GM12891 (cell line): ENCODE measurements at regions not wholly inside any gene's neighbourhood (a gene's known extent, or its start where the extent isn't known, plus 50 kb on each side); places are given as distances from the start of the nearest gene placed in this dataset.

Experiments used
- DNase-seq: peaks from one replicate; pipeline ENCODE4 v3.0.0; 2011; ENCODE audit warnings: low spot score; ENCODE audit not compliant: insufficient read length
- FAIRE-seq: peaks from 2 replicates; lab custom pipeline; 2011; peaks lifted over from hg19 to GRCh38; lab: Jason Lieb, UNC
- PAX5 ChIP-seq: IDR thresholded peaks from 2 replicates; pipeline ENCODE4 v1.6.1; 2011; ENCODE audit warnings: low read length, moderate library complexity, mild to moderate bottlenecking; ENCODE audit not compliant: insufficient read depth, severe bottlenecking
- POLR2A ChIP-seq: IDR thresholded peaks from 2 replicates; pipeline ENCODE4 v1.6.1; 2011; ENCODE audit warnings: low read depth, low read length, control low read depth
- POLR2AphosphoS5 ChIP-seq: IDR thresholded peaks from 2 replicates; pipeline ENCODE4 v1.6.1; 2011; ENCODE audit warnings: low read depth, low read length, control low read depth
- POU2F2 ChIP-seq: IDR thresholded peaks from 2 replicates; pipeline ENCODE4 v1.6.1; 2011; ENCODE audit warnings: low read depth, mild to moderate bottlenecking, control low read depth, low read length, moderate library complexity
- SPI1 ChIP-seq: IDR thresholded peaks from 2 replicates; pipeline ENCODE4 v1.6.1; 2011; ENCODE audit warnings: low read depth, low read length, control low read depth
- TAF1 ChIP-seq: IDR thresholded peaks from 2 replicates; pipeline ENCODE4 v1.6.1; 2011; ENCODE audit warnings: low read depth, low read length, control low read depth

- FAIRE-seq (no peak), DNase-seq (no peak)
- TF ChIP-seq TAF1 (no peak), POU2F2 (no peak), PAX5 (no peak), POLR2AphosphoS5 (no peak), POLR2A (no peak), SPI1 (no peak)
These were observed 56.3 kb upstream of the SHOX start for GRCh38 chrX:574251-574650.

DNA sequence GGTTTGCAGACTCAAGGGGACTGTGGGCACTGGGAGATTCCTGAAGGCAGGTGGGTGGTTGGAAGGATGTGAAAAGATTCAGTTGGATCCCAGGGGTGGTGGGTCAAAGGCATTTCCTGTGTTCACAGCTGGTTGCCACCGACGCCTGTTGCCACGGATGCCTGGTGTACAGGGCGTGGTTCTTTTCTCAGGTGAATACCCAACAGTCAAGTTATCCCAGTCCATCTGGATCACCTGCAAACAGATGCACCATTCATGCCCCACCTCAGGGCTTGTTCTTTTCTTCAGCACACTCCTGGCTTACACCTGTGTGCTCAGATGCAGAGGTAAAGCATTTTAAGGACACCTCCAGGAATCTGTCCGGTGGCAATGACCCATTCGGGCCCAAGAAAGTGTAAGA lies 55.8 kb upstream of the SHOX start:
- FAIRE-seq (no peak), DNase-seq (no peak)
- no peak for TF ChIP-seq POU2F2
- TF ChIP-seq PAX5: no peak
- TF ChIP-seq TAF1: no peak
- TF ChIP-seq POLR2A: no peak
- no peak for TF ChIP-seq SPI1
- no peak for TF ChIP-seq POLR2AphosphoS5

DNA sequence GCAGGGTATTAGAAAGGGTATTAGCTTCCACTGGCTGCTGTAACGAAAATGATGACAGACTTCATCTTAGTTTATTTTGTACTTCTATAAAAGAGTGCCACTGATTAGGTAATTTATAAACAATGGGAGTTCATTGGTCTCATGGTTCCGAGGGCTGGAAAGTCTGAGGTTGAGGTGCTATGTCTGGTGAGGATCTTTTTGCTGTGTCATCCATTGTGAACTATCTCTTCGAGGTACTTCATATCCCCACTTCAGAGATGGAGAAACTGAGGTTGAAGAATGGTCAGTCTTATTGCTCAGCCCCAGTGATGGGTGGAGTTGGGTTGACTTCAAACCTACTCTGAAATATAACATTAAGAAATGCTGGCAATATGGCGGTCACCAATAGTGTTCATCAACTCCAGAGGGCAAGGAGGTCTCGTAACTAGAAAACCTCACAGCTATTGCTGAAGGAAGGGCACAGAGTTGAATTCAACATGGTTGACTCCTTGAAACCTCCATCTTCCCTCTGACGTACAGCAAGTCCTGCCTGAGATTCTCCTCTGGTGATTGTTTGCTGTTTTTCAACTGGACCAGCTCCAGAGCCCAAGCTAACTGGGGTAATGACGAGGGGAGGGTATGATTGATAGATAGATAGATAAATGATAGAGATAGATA lies 53.6 kb upstream of the SHOX start:
- DNase-seq (no peak), FAIRE-seq (no peak)
- TF ChIP-seq POLR2AphosphoS5 (no peak), TAF1 (no peak), SPI1 (no peak), PAX5 (no peak), POU2F2 (no peak), POLR2A (no peak)

GRCh38 chrX:578531-578930 lies 52.1 kb upstream of the SHOX start:
- DNase-seq: no peak
- TF ChIP-seq POLR2AphosphoS5: no peak
- TF ChIP-seq POLR2A: no peak
- no peak for TF ChIP-seq SPI1
- FAIRE-seq: no peak

GRCh38 chrX:580030-580429 lies 50.6 kb upstream of the SHOX start:
- FAIRE-seq: no peak
- TF ChIP-seq TAF1 (no peak), SPI1 (no peak), POLR2A (no peak), POU2F2 (no peak), PAX5 (no peak), POLR2AphosphoS5 (no peak)
- no peak for DNase-seq
